ENCODE measurements at regions not wholly inside any gene's neighbourhood (a gene's known extent, or its start where the extent isn't known, plus 50 kb on each side); places are given as distances from the start of the nearest gene placed in this dataset.

- DNase-seq: no peak
- H3K27me3 Mint-ChIP-seq: peaks cover 0 to 32% of the 10 kb centered on the region in 2 donors
- no peaks in the 10 kb centered on the region for H3K9me3 Mint-ChIP-seq
- H3K36me3 Mint-ChIP-seq (ENCODE audit: insufficient read depth): no peaks in the 10 kb centered on the region
- no peak overlapping the region for H3K27ac Mint-ChIP-seq
- H3K4me1 Mint-ChIP-seq (ENCODE audit: low read depth in 2 of 2): no peaks in the 10 kb centered on the region
- no peak overlapping the region for H3K4me3 Mint-ChIP-seq
- ATAC-seq (replicated peaks): no peak
These were observed 265.8 kb upstream of the PROK2 start for GRCh38 chr3:72050771-72051170.

- H3K36me3 Mint-ChIP-seq (ENCODE audit: insufficient read depth): no peaks in the 10 kb centered on the region
- ATAC-seq (replicated peaks) (no peak), DNase-seq (no peak)
- H3K27ac Mint-ChIP-seq: no peak overlapping the region
- H3K27me3 Mint-ChIP-seq: peaks cover 0 to 26% of the 10 kb centered on the region in 2 donors
- H3K9me3 Mint-ChIP-seq: no peaks in the 10 kb centered on the region
- H3K4me3 Mint-ChIP-seq: no peak overlapping the region
- no peaks in the 10 kb centered on the region for H3K4me1 Mint-ChIP-seq (ENCODE audit: low read depth in 2 of 2)
These were observed 265.2 kb upstream of the PROK2 start for GRCh38 chr3:72050048-72050632.

- no peak overlapping the region for H3K27ac Mint-ChIP-seq
- H3K9me3 Mint-ChIP-seq: no peaks in the 10 kb centered on the region
- no peak overlapping the region for H3K4me3 Mint-ChIP-seq
- peaks cover 0 to 26% of the 10 kb centered on the region in 2 donors for H3K27me3 Mint-ChIP-seq
- H3K4me1 Mint-ChIP-seq (ENCODE audit: low read depth in 2 of 2): no peaks in the 10 kb centered on the region
- no peak for DNase-seq
- ATAC-seq (replicated peaks): no peak
- H3K36me3 Mint-ChIP-seq (ENCODE audit: insufficient read depth): no peaks in the 10 kb centered on the region
These were observed 264.4 kb upstream of the PROK2 start for GRCh38 chr3:72049300-72049699.

DNA sequence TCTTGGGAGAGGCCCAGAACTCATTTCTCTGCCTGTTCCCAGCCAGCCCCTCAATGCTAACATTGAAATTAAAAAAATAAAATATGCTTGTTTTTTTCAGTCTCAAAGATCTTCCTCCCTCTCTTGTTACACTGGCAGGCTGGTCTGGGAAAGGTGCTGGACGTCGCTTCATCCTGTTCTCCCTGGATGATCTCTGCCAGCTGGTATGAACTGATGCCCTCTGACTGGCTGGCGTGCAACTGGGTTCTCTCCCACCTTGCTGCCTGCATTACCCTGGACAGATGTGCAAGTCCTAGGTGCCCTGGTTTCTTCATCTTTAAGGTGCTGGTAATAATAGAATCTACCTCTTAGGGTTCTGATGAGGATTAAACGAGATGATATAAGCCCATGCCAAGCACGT, 263.9 kb upstream of the PROK2 start:
- no peak overlapping the region for H3K27ac Mint-ChIP-seq
- no peak overlapping the region for H3K4me3 Mint-ChIP-seq
- no peaks in the 10 kb centered on the region for H3K4me1 Mint-ChIP-seq (ENCODE audit: low read depth in 2 of 2)
- no peak for DNase-seq
- H3K36me3 Mint-ChIP-seq (ENCODE audit: insufficient read depth): no peaks in the 10 kb centered on the region
- ATAC-seq (replicated peaks): no peak
- no peaks in the 10 kb centered on the region for H3K9me3 Mint-ChIP-seq
- H3K27me3 Mint-ChIP-seq: peaks cover 0 to 30% of the 10 kb centered on the region in 2 donors

DNA sequence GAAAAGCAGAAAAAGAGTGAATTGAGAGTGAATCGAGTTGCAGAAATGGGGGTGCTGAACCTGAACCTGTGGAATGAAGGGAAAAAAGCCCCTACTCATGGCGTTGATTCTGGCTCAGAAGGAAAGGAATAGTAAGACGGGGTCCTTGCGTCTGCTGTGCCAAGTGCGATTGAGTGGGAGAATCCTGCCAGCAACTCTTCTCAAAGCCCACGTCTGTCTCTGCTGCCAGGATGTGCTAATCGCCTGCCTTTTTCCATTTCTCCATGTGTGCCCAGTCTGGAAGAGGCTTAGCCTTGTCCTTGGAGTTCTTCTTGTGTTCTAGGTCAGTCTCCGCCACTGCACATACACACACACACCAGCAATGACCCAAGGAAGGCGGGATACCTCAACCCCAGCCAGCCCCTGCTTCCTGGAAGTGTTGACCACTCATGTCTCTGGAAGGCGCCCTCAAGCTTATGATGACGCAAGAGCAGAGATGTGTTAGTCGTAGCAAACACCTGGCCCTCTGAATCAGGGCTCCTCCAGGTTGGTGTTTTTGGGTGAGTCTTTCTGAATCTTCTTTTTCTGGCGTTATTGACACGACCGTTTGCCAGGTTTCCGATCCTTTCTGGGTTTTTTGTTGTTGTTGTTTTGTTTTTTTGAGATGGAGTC, 262.4 kb upstream of the PROK2 start:
- Mint-ChIP-seq H3K27me3 (peaks cover 0 to 37% of the 10 kb centered on the region in 2 donors), H3K4me3 (no peak overlapping the region), H3K27ac (no peak overlapping the region), H3K36me3 (ENCODE audit: insufficient read depth) (no peaks in the 10 kb centered on the region), H3K9me3 (no peaks in the 10 kb centered on the region), H3K4me1 (ENCODE audit: low read depth in 2 of 2) (no peaks in the 10 kb centered on the region)
- ATAC-seq (replicated peaks) (no peak), DNase-seq (no peak)

DNA sequence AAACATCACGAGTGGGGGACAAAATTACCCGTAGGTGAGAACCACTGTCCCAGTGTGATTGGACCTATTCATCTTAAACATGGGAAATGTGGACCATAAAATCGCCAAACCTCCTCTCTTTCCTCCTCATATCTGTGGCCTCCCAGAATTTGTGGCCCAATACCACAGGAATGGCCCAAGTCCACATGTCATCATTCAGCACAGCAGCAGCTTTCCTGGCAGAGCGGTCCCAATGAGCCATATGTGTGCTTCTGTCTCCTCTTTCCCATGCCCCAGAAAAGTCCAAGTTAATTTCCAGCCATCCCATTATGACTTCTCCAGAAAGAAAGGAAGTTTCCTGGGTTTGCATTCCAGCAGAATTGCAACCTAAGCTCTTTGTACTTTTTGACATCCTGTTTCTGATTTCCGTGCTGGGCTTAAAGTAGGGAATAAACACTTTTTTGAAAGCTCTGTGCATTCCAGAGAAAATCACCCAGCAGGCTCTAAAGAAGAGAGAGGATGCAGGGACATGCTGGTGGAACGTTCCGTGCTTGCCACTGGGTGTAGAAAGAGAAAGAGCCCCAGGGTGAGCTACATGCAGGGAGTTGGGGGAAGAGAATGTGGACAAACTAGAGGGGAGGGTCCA, 259.4 kb upstream of the PROK2 start:
- H3K9me3 Mint-ChIP-seq: no peaks in the 10 kb centered on the region
- no peak for ATAC-seq (replicated peaks)
- no peaks in the 10 kb centered on the region for H3K36me3 Mint-ChIP-seq (ENCODE audit: insufficient read depth)
- no peak for DNase-seq
- H3K27me3 Mint-ChIP-seq: peaks cover 13 to 64% of the 10 kb centered on the region in 2 donors
- no peak overlapping the region for H3K4me3 Mint-ChIP-seq
- no peaks in the 10 kb centered on the region for H3K4me1 Mint-ChIP-seq (ENCODE audit: low read depth in 2 of 2)
- H3K27ac Mint-ChIP-seq: no peak overlapping the region

- DNase-seq (no peak), ATAC-seq (replicated peaks) (no peak)
These were observed 258.5 kb upstream of the PROK2 start for GRCh38 chr3:72043204-72044133.

DNA sequence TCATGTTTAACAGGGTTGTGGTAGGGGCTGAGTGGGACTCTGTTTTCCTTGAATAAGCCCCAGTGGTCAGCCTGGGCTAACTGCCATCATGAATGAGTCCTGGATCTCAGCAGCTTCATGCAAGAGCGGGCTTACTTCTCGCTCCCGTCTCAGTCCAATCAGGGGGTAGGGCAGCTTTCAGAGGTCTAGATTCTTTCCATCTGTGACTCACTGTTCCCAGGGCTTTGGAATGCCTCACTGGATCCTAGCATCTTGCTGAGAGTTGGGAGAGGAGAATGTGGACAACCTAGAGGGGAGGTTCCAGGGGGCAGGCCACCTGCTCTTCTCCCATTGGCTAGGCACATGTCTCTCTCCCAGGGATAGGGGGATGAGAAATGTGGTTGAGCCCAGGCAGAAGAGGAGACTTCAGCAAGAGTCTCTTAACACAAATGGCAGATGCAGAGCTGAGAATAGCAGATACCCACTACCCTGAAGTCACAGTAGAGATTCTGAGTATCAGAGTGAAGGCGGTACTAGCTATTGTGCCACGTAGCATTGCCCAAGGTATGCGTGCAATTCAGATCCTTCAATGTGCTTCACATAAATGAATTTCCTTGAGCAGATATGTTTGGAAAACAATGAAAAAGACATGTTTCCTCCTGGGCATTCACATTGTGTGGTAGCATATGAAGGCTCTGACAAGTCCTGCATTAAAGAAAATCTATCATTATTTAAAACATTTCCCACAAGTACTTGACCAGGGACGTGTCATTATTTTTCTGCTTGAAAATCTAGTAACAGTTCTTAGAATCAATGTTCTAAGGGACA, 257.7 kb upstream of the PROK2 start:
- Mint-ChIP-seq H3K4me1 (ENCODE audit: low read depth in 2 of 2) (no peaks in the 10 kb centered on the region), H3K27me3 (peaks cover 27 to 62% of the 10 kb centered on the region in 2 donors), H3K4me3 (no peak overlapping the region), H3K36me3 (ENCODE audit: insufficient read depth) (no peaks in the 10 kb centered on the region), H3K9me3 (peaks cover under 1 to 2% of the 10 kb centered on the region in 2 donors), H3K27ac (no peak overlapping the region)
- ATAC-seq (replicated peaks) (no peak), DNase-seq (no peak)

More at GRCh38 chr3:72043204-72044133, 258.5 kb upstream of the PROK2 start:
- Mint-ChIP-seq H3K27ac (no peak overlapping the region), H3K36me3 (ENCODE audit: insufficient read depth) (no peaks in the 10 kb centered on the region), H3K27me3 (peaks cover 21 to 62% of the 10 kb centered on the region in 2 donors), H3K4me1 (ENCODE audit: low read depth in 2 of 2) (no peaks in the 10 kb centered on the region), H3K4me3 (no peak overlapping the region), H3K9me3 (no peaks in the 10 kb centered on the region)

DNA sequence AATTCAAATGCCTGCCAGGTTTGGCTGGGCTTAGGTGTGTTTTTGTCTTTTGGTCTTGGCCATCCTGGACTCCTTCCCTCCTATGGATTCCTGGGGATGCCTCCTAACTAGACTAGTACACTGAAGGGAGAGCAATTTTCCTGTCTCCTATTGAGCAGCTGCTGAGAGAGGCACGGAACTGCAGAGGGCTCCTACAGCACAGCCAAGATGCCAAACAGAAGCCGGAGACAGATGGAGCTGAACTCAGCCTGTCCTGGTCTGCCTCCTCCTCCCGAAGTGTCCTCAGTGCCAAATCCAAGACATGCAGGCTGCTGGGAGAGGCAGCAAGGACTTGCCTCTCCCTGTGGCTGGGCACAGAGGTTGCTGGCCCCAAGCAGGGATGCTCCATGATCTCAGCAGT, 256.6 kb upstream of the PROK2 start:
- DNase-seq: no peak
- Mint-ChIP-seq H3K27ac (no peak overlapping the region), H3K4me1 (ENCODE audit: low read depth in 2 of 2) (no peaks in the 10 kb centered on the region), H3K4me3 (no peak overlapping the region), H3K9me3 (peaks cover 3 to 8% of the 10 kb centered on the region in 2 donors), H3K36me3 (ENCODE audit: insufficient read depth) (no peaks in the 10 kb centered on the region), H3K27me3 (peaks cover 27 to 65% of the 10 kb centered on the region in 2 donors)
- no peak for ATAC-seq (replicated peaks)

DNA sequence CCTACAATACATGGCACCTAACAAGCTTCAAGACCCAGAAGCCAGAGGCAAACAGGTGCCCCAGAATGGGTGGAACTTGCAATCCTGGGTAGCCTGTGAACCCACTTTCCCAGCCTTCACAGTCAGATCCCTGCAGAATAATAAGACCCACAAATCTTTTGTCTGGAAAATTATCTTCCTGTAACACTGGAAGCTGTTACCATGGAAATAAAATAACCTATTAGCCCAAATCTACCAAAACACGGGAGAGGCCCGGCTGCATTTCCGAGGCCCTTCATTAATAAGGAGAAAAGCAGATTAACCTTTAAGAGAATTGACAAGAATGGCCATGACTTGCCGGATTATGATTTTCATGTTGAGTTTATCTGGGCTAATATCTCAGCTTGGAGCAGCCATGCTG, 256.1 kb upstream of the PROK2 start:
- Mint-ChIP-seq H3K9me3 (peaks cover 3 to 8% of the 10 kb centered on the region in 2 donors), H3K4me1 (ENCODE audit: low read depth in 2 of 2) (no peaks in the 10 kb centered on the region), H3K27me3 (peaks cover 27 to 70% of the 10 kb centered on the region in 2 donors), H3K4me3 (no peak overlapping the region), H3K36me3 (ENCODE audit: insufficient read depth) (no peaks in the 10 kb centered on the region), H3K27ac (no peak overlapping the region)
- no peak for DNase-seq
- no peak for ATAC-seq (replicated peaks)

GRCh38 chr3:72039677-72040076, 254.7 kb upstream of the PROK2 start:
- H3K4me3 Mint-ChIP-seq: no peak overlapping the region

GRCh38 chr3:72036899-72037298, 252.0 kb upstream of the PROK2 start:
- Mint-ChIP-seq H3K9me3 (peaks cover 3 to 8% of the 10 kb centered on the region in 2 donors), H3K4me3 (no peak overlapping the region)
- no peak for DNase-seq

More at GRCh38 chr3:72039677-72040076, 254.7 kb upstream of the PROK2 start:
- Mint-ChIP-seq H3K36me3 (ENCODE audit: insufficient read depth) (no peaks in the 10 kb centered on the region), H3K4me1 (ENCODE audit: low read depth in 2 of 2) (no peaks in the 10 kb centered on the region), H3K27ac (no peak overlapping the region), H3K9me3 (peaks cover 3 to 8% of the 10 kb centered on the region in 2 donors), H3K27me3 (peaks cover 27 to 84% of the 10 kb centered on the region in 2 donors)
- DNase-seq (no peak), ATAC-seq (replicated peaks) (no peak)

More at GRCh38 chr3:72036899-72037298, 252.0 kb upstream of the PROK2 start:
- Mint-ChIP-seq H3K36me3 (ENCODE audit: insufficient read depth) (no peaks in the 10 kb centered on the region), H3K27ac (no peak overlapping the region), H3K27me3 (peaks cover 27 to 71% of the 10 kb centered on the region in 2 donors), H3K4me1 (ENCODE audit: low read depth in 2 of 2) (no peaks in the 10 kb centered on the region)
- no peak for ATAC-seq (replicated peaks)

Data from effector memory CD8-positive, alpha-beta T cell (primary cell).